Mucosa of gallbladder (tissue), 1 donor: ENCODE measurements at regions not wholly inside any gene's neighbourhood (a gene's known extent, or its start where the extent isn't known, plus 50 kb on each side); places are given as distances from the start of the nearest gene placed in this dataset.

ENCODE experiments used
- DNase-seq: peaks from one replicate; pipeline ENCODE4 v3.0.0-alpha.2; 2020; ENCODE audit warnings: low spot score
- donor health status: DM: no; HTN: no; CAD: no.

DNA sequence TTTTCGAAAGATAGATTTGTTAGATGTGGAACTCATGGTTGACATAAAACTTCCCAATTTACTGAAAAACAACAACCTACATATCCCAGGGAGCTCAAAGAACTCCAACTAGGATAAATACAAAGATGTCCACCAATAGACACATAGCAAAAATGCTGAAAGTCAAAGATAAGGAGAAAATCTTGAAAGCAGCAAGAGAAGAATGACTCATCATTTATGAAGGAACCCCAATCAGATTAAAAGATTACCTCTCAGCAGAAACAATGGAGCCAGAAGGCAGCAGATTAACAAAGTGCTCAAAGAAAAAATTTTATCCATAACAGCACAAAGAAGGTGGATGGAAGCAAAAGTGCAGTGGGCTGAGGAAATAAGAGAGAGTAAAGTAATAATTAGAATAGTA, 908.6 kb downstream of the SORCS3 start:
- no peak for DNase-seq

- no peak for DNase-seq
Measured at GRCh38 chr10:105545101-105545500, 904.0 kb downstream of the SORCS3 start.

DNA sequence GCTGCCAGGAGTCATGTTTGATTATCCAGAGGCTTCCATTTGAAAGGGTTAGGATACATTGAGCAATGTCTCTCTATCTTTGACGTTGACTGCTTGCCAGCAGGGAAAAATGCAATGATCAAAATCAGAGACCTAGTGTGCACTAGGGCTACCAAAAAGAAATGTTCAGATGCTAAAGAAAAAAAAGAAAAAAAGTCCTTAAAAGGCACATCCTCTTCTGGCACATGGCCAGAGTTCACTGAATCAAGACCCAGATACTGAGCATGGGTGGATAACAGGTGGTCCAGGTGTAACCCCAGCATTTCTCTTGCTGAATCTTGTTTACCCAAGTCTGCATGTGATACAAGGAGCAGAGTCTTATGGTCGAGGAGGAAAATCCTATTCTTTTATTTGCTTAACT, 899.3 kb downstream of the SORCS3 start:
- DNase-seq: no peak

DNA sequence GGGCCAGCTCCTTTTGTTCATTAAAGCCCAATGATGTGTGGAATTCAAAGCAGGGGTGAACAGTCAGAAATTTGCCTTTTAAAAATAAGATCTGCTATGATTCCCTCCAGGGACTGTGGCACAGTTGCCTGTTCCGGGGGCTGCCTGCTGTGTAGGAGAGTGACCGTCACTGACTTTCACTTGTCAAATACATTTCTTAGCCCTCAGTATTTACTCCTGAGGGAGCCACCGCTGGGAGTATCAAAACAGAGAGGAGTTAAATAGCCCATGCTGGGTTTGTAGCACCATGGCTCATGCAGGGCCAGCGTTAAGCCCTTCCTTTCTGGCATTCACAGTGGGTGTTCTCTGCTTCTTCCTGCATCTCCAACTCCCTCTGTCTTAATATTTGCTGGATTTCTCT, 897.8 kb downstream of the SORCS3 start:
- DNase-seq: no peak

DNA sequence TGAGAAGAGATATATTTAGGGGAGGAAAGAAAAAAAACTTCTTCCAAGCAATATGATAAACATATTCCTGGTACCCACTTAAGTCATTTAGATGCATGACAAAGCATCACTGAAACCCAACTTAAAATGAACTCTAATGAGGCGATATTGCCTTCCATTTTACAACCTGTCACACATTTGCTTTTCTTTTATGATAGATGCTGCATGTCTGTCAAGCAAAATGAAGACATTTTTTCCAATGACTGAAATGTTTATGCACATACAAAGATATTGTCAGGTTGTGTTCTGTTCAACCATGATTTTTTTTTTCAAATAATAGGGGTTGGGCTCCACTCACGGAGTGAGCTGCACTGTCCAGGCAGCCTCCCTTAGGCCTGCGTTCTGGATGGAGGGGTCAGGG, 894.4 kb downstream of the SORCS3 start:
- DNase-seq: no peak

- no peak for DNase-seq
Measured at GRCh38 chr10:105534086-105534485, 893.0 kb downstream of the SORCS3 start.

DNA sequence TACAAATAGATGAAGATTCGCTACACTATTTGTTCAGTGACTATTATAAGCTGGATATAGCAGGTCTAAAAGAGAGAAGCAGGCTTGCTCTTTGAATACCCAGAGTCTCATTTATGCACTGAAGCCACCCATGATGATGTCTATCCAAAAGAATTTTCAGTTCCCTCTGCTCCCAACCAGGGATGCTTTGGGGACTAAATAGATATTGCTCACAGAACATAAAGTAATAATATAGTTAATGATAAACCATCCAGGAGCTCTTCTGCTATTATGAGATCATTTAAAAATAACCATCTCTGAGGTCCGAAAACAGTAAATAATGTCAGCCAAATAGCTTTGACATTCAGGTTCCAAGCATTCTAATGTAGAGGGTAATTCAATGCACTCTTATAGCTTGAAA, 875.4 kb downstream of the SORCS3 start:
- DNase-seq: no peak

GRCh38 chr10:105514106-105514505, 873.0 kb downstream of the SORCS3 start:
- DNase-seq: no peak

DNA sequence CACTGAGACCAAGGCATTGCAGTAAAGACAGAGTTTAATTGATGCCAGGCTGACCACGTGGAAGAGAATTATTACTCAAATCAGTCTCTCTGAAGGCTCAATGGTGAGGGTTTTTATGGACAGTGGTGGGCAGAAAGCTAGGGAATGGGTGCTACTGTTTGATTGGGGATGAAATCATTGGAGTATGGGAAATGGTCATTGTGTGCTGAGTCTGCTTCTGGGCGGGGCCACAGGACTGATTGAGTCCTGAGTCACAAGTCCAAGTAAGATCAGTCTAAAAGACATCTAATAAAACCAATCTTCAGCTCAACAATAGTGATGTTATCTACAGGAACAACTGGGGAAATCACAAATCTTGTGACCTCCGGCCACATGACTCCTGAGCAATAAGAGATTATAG, 868.4 kb downstream of the SORCS3 start:
- no peak for DNase-seq

- no peak for DNase-seq
Measured at GRCh38 chr10:105506262-105506661, 865.2 kb downstream of the SORCS3 start.

- no peak for DNase-seq
Measured at GRCh38 chr10:105503714-105504113, 862.6 kb downstream of the SORCS3 start.

GRCh38 chr10:105502058-105502457, 861.0 kb downstream of the SORCS3 start:
- no peak for DNase-seq

DNA sequence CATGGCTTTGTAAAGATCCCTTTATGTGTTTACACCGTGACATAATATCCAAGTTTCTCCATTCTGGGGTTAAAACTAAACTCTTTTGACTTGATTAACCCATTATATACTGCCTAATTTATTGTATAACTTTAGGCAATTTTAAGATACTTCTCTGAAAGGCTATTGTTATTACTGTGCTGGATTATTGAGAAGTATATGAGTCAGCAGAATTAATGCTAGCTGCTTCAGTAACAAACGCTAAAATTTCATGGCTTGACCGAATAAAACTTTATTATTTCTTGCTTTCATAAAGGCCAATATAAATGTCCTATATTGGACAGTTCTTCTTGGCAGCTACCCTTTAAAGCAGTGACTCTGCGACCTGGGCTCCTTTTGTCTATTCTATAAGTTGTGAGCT, 853.9 kb downstream of the SORCS3 start:
- DNase-seq: no peak

GRCh38 chr10:105494303-105494702, 853.2 kb downstream of the SORCS3 start:
- no peak for DNase-seq

DNA sequence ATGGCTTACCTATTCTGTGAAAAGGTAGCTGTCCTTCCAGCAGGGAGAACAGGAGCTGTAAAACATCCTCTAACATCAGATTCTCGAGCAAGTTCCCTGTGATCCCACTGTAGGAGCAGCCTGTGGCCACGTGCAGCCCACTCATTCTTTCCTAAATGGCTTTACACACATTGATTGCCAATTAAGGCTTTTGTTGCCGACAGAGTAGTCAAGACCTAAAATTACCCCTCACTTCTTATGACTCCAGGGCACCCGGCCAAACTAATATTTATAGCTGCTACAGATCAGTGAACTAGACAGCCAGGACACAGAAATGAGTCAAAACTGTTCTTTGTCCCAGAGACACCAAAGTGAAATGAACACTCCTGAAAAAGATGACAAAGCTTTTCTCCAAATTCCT, 832.1 kb downstream of the SORCS3 start:
- DNase-seq: no peak

GRCh38 chr10:105468759-105469158, 827.7 kb downstream of the SORCS3 start:
- no peak for DNase-seq

DNA sequence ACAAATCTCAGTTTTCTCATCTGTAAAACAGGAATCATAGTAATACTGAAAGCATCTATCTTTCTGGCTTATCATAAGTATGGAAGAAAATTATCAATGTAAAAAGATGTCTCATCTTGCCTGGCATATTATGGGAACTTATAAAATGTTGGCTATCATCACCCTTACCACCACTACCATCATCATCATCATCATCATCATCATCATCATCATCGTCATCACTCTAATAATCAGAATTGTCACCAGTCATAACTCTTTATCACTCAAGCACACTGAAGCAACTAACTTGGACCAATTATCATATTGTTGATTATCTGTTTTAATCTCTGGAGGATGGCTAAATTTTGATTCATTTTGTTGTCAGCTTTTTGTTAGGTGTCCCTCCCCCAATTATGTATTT, 825.4 kb downstream of the SORCS3 start:
- no peak for DNase-seq

DNA sequence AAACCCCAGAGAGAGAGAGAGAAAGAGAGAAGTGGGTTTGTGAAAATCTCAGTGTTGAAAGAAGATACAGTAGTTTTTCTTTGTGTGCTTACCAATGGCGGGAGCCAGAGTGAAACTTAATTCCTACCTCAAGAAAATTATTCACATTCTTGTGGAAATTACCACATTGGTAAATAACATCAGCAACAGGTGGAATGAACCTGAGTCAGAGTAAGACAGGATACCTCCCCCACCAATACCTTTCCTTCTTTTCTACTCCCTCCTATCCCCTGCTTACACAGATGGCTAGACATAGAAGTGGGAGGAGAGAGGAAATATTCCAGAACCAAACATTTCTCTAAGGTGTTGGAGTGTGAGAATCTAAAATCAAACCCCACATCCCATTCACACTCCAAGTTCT, 793.9 kb downstream of the SORCS3 start:
- no peak for DNase-seq

- DNase-seq: no peak
Measured at GRCh38 chr10:105413997-105414396, 772.9 kb downstream of the SORCS3 start.

- DNase-seq: no peak
Measured at GRCh38 chr10:105409370-105409769, 768.3 kb downstream of the SORCS3 start.

GRCh38 chr10:105406488-105406887, 765.4 kb downstream of the SORCS3 start:
- DNase-seq: no peak

DNA sequence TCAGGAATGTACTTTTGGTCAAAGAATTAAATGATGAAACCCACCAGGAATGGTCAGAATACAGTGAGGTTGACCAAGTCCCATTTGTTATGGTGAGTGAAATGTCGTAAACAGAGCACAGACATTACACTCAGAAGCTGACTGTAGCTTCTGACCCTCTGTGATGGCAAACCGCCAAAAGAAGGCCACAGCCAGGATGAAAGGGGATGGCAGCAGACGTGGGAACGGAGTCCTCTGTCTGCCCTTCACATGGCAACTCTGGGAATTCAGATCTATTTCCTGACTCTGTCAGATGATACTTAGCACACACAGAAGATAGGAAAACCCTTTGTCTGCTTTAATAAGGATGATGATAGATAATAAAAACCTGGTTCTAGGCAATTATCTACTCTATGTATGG, 757.1 kb downstream of the SORCS3 start:
- no peak for DNase-seq

DNA sequence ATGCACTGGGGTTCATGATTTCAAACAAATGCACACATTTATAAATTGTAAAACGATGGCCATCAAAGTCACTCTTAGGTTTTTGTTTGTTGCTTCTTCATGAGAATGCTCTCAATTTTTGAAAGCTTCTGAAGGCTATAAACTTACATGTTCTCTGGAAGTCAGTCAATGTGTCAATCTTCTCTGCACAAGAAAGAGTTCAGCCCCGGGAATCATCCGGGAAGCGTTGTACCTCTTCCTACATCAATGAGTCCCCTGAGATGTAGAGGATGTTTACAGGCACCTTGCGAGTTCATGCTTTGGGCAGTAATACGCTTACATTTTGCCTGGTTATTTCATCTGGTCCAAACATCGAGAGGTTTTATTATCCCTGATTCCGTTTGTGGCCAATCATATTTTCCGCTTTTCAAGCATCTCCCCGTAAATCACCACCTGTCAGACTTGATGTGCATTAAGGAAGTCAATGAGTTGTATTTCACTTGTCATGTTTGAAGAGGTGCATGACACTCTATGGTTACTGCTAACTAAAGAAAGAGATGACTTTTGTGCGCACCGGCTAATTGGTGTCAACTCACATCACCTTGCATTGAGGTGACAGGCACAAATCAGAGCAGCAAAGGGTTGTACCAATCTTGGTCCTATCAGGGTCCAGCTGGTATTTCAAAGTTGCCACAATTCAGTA, 750.7 kb downstream of the SORCS3 start:
- no peak for DNase-seq

DNA sequence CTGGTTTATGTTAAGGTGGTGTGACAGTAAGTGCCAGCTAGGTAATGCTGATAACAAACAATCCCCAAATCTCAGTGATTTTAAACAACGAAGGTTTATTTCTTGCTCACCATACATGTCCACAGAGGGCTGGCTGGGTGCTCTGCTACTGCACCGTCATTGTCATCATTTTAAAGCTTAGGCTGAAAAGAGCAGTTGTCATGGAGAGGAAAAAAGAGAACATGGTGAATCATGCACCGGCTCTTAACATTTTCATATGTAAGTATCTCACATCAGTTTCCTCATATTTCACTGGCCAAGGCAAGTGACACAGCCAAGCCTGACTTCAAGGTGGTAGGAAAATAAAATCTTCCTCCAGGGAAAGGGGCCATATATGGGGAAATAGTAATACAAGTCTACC, 746.9 kb downstream of the SORCS3 start:
- no peak for DNase-seq
